ENCODE measurements at regions not wholly inside any gene's neighbourhood (a gene's known extent, or its start where the extent isn't known, plus 50 kb on each side); places are given as distances from the start of the nearest gene placed in this dataset.
A peak's percentile ranks its signal among the peaks of the same experiment; 100 is the strongest.

DNA sequence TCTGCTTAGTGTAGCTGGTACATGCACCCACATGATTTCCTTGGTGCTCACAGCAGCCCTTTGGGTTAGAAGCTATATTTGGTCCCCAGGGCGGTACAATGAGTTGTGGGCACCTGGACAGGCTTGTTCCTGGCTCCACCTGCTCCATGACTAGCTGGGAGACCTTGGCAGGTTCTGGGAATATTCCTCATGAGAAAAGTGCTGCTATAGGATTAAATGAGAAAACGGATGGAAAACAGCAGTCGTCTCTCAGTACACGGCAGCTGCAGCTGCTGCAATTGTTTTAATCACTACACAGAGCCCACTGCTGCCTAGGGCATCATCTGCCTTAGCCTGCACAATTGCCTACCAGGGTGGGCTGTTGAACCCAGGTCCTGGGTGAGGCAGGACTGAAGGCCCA, 424.5 kb upstream of the B3GAT1 start:
- Mint-ChIP-seq H3K27me3 (peaks cover 13% of the 10 kb centered on the region), H3K4me1 (no peaks in the 10 kb centered on the region), H3K27ac (no peak overlapping the region), H3K4me3 (no peak overlapping the region), H3K9me3 (peaks cover 4 to 7% of the 10 kb centered on the region in 2 donors)
- DNase-seq (no peak), ATAC-seq (no peak)

- no peak for ATAC-seq
- DNase-seq = no peak
- H3K4me3 Mint-ChIP-seq = no peak overlapping the region
- H3K9me3 Mint-ChIP-seq = peaks cover 7 to 10% of the 10 kb centered on the region in 2 donors
- peaks cover 11% of the 10 kb centered on the region for H3K27me3 Mint-ChIP-seq
- no peaks in the 10 kb centered on the region for H3K4me1 Mint-ChIP-seq
- H3K27ac Mint-ChIP-seq = no peak overlapping the region
Observed at GRCh38 chr11:134835561-134835960, 423.5 kb upstream of the B3GAT1 start.

- no peak overlapping the region for H3K4me3 Mint-ChIP-seq
- ATAC-seq (no peak), DNase-seq (no peak)
- H3K27ac Mint-ChIP-seq = no peak overlapping the region
- H3K9me3 Mint-ChIP-seq = peaks cover 13 to 15% of the 10 kb centered on the region in 2 donors
- H3K4me1 Mint-ChIP-seq = no peaks in the 10 kb centered on the region
- peaks cover 14% of the 10 kb centered on the region for H3K27me3 Mint-ChIP-seq
Observed at GRCh38 chr11:134830312-134830711, 418.3 kb upstream of the B3GAT1 start.

DNA sequence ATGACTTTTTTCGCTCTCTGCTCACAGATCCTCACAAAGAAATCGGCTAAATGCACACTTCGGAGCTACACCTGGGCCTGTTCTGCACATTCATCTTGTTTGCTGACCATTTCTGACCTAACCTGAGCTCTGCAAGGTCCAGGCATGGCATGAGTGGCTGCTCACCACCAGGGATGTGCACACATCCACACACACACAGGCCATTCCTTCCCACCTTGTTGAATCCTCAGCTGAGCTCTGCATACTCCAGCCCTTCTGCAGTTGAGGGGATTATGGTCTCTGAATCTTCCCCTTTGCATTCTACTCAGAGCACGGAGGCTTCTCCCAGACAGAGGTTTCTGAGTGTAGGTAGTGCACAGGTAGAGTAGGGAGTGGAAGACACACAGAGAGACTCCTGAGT, 411.9 kb upstream of the B3GAT1 start:
- ATAC-seq (peak; percentile 26), DNase-seq (no peak)
- no peaks in the 10 kb centered on the region for H3K4me1 Mint-ChIP-seq
- no peak overlapping the region for H3K4me3 Mint-ChIP-seq
- H3K27ac Mint-ChIP-seq = no peak overlapping the region
- H3K9me3 Mint-ChIP-seq = no peaks in the 10 kb centered on the region
- peaks cover 44% of the 10 kb centered on the region for H3K27me3 Mint-ChIP-seq

DNA sequence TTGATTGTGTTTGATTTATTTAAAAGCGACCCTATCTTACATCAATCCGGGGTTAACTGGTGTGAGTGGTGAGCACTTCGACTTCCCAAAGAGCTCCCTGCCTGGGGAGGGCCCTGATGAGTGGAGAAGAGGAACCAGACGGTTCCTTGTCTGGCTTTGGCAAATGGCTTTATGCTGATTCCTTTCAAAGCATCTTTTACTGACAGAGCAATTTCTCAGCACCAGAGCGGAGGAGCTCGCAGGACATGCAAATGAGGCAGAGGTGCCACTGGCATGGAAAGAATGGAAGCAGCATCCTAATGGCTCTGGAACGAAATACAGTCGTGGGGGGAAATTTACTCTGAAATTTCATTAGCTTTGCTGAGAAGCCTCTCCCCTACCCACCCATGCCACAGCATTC, 410.9 kb upstream of the B3GAT1 start:
- peaks cover 54% of the 10 kb centered on the region for H3K27me3 Mint-ChIP-seq
- H3K9me3 Mint-ChIP-seq = no peaks in the 10 kb centered on the region
- no peak overlapping the region for H3K4me3 Mint-ChIP-seq
- no peaks in the 10 kb centered on the region for H3K4me1 Mint-ChIP-seq
- DNase-seq (no peak), ATAC-seq (no peak)
- no peak overlapping the region for H3K27ac Mint-ChIP-seq

GRCh38 chr11:134821422-134821821, 409.4 kb upstream of the B3GAT1 start:
- ATAC-seq = no peak
- Mint-ChIP-seq H3K27me3 (peaks cover 61% of the 10 kb centered on the region), H3K9me3 (no peaks in the 10 kb centered on the region), H3K4me3 (no peak overlapping the region), H3K4me1 (no peaks in the 10 kb centered on the region), H3K27ac (no peak overlapping the region)
- DNase-seq = no peak

- peaks cover 59% of the 10 kb centered on the region for H3K27me3 Mint-ChIP-seq
- H3K4me3 Mint-ChIP-seq = no peak overlapping the region
- H3K9me3 Mint-ChIP-seq = no peaks in the 10 kb centered on the region
- H3K27ac Mint-ChIP-seq = no peak overlapping the region
- H3K4me1 Mint-ChIP-seq = no peaks in the 10 kb centered on the region
- DNase-seq (no peak), ATAC-seq (no peak)
Observed at GRCh38 chr11:134819041-134819440, 407.0 kb upstream of the B3GAT1 start.

DNA sequence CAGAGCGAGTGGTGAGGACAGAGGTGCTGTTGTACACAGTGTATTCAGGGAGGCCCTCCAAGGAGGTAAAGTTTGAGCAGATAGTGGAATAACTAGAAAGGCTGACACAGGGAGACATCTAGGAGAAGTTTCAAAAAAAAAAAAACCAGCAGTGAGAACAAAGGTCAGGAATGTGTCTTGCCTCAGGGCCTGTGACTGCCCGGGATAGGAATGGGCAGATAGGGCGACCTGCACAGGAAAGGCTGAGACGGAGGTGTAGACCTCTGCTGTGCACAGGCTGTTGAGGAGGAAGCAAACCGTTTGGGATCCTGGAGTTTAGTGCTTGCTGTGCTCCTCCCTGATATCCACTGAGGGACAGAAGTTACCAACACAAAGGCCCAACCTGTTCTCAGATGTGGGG, 406.5 kb upstream of the B3GAT1 start:
- Mint-ChIP-seq H3K27me3 (peaks cover 59% of the 10 kb centered on the region), H3K9me3 (no peaks in the 10 kb centered on the region), H3K4me3 (no peak overlapping the region), H3K4me1 (no peaks in the 10 kb centered on the region), H3K27ac (no peak overlapping the region)
- ATAC-seq (no peak), DNase-seq (no peak)

DNA sequence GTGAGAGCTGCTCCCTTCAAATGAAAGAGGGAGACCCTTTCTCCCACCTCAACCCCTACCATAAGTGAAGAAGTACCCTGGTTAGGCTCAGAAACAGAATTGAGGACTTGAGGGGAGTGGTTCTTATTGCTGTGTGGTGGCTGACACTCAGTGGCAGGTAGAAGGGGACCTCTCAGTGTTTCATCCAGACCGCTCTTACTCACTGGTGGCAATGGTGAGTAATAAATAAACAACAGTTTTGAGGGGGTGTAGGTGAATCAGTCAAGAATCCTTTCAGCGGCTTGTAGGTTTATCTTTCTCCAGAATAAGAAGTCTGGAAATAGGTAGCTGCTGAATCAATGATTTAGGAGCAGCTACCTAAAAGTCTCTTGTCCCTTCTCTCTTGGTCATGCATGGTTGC, 403.4 kb upstream of the B3GAT1 start:
- no peak overlapping the region for H3K27ac Mint-ChIP-seq
- no peaks in the 10 kb centered on the region for H3K9me3 Mint-ChIP-seq
- ATAC-seq (no peak), DNase-seq (no peak)
- peaks cover 41% of the 10 kb centered on the region for H3K27me3 Mint-ChIP-seq
- no peak overlapping the region for H3K4me3 Mint-ChIP-seq
- H3K4me1 Mint-ChIP-seq = no peaks in the 10 kb centered on the region

GRCh38 chr11:134807997-134808396, 396.0 kb upstream of the B3GAT1 start:
- Mint-ChIP-seq H3K4me3 (no peak overlapping the region), H3K4me1 (no peaks in the 10 kb centered on the region), H3K9me3 (no peaks in the 10 kb centered on the region), H3K27me3 (peaks cover 22% of the 10 kb centered on the region), H3K27ac (no peak overlapping the region)
- DNase-seq = no peak
- ATAC-seq = no peak

- H3K9me3 Mint-ChIP-seq = no peaks in the 10 kb centered on the region
- DNase-seq (no peak), ATAC-seq (no peak)
- no peaks in the 10 kb centered on the region for H3K4me1 Mint-ChIP-seq
- H3K4me3 Mint-ChIP-seq = no peak overlapping the region
- no peak overlapping the region for H3K27ac Mint-ChIP-seq
- H3K27me3 Mint-ChIP-seq = peaks cover 54% of the 10 kb centered on the region
Observed at GRCh38 chr11:134802598-134802997, 390.6 kb upstream of the B3GAT1 start.

DNA sequence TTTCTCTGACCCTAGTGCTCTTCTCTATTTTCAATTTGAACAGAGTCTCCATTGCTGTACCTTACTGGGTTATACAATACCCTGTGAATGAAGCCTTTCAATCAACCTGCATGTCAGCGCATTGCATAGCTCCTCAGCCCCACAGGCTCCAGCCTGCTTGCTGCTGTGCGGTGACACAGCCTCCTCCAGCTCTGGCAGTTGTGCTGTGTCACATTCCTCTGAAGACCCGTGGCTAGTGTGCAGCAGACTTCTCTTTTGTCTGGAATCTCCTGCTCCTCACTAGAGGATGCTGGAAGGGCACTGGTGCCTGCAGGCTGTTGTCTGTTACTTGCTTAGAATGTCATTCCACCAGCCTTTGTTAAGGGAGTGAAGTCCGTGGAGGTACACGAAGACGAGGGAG, 390.1 kb upstream of the B3GAT1 start:
- Mint-ChIP-seq H3K27me3 (peaks cover 53% of the 10 kb centered on the region), H3K9me3 (no peaks in the 10 kb centered on the region), H3K27ac (no peak overlapping the region), H3K4me1 (no peaks in the 10 kb centered on the region), H3K4me3 (no peak overlapping the region)
- ATAC-seq = no peak
- DNase-seq = no peak

DNA sequence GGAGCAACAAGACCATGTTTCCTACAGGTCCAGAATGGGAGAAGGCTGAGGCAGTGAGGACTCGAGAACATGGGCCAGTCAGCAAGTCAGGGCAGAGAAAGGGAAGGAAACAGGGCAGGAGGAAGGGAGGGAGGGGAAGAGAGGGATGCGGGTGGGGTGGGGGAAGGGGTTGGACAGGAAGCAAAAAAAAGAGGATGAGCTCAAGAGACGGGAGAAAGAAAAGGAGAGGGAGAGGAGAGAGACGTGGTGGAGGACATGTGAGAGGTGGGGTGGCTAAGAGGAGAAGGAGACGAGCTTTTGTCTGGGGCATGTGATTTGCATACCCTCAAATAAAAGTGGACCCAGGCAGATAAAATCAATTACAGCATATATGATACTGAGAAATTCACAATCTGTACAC, 389.5 kb upstream of the B3GAT1 start:
- Mint-ChIP-seq H3K4me3 (no peak overlapping the region), H3K9me3 (no peaks in the 10 kb centered on the region), H3K4me1 (no peaks in the 10 kb centered on the region), H3K27me3 (peaks cover 48% of the 10 kb centered on the region), H3K27ac (peak overlapping the region in 1 of 2 donors; percentile 78)
- no peak for DNase-seq
- no peak for ATAC-seq

DNA sequence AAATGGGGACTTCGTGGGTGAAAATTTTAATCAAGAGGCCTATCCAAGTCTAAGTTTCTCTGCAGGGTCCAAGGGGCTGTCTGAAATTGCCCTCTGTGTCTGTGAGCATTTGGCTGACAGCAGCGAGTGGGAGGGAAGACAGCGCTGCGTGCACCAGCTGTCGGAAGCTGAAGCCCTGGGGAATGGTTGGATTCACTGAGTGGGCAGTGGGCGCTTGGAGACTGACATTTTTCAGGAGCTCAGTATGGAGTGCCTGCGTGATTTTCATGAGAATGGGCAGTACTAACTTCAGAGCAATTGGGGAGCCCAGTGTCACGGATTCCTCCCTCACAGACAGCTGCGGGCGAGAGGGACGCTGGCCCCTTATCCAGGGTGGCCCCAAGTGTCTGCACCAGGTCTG, 388.8 kb upstream of the B3GAT1 start:
- peaks cover 40% of the 10 kb centered on the region for H3K27me3 Mint-ChIP-seq

GRCh38 chr11:134800130-134800529, 388.1 kb upstream of the B3GAT1 start:
- Mint-ChIP-seq H3K27ac (no peak overlapping the region), H3K4me3 (no peak overlapping the region), H3K27me3 (peaks cover 37% of the 10 kb centered on the region), H3K9me3 (no peaks in the 10 kb centered on the region), H3K4me1 (no peaks in the 10 kb centered on the region)
- no peak for ATAC-seq
- no peak for DNase-seq

More for the DNA sequence above, 388.8 kb upstream of the B3GAT1 start:
- Mint-ChIP-seq H3K4me3 (no peak overlapping the region), H3K4me1 (no peaks in the 10 kb centered on the region), H3K9me3 (no peaks in the 10 kb centered on the region), H3K27ac (no peak overlapping the region)
- DNase-seq = no peak
- no peak for ATAC-seq

- Mint-ChIP-seq H3K27ac (peak overlapping the region in 1 of 2 donors; percentile 70), H3K9me3 (no peaks in the 10 kb centered on the region), H3K4me1 (no peaks in the 10 kb centered on the region), H3K4me3 (no peak overlapping the region), H3K27me3 (peaks cover 32% of the 10 kb centered on the region)
- DNase-seq (no peak), ATAC-seq (no peak)
Observed at GRCh38 chr11:134799386-134799785, 387.3 kb upstream of the B3GAT1 start.

DNA sequence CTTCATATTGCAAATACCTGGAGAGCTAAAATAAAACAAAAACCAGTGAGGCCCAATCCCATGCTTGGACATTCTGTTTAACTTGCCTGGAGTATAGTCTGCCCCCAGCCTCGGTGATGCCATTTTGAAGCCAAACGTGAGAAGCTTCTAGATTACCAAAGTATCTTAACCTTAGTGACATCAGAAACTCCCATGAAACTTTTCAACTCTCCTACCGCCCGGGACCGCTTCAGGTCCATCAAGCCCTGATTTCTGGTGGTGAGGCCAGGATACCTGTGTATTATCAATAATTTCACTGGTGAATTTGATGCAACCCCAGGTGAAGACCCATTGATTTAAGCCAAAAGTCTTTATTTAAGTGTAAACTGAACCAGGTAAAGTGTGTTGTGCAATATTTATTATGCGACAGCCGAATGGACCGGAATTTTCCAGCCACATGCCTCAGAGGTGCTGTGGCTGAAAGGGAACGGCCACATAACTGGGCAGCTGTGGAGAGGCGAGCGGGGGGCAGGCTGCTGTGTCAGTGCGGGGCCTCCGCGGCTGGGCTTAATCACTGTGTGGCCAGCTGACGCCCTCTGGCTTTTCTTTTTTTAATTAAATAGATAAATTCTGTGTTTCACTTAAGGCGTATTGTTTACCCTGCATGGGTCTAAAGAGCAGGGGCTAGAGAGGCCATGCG, 385.5 kb upstream of the B3GAT1 start:
- no peak overlapping the region for H3K27ac Mint-ChIP-seq
- H3K4me3 Mint-ChIP-seq = no peak overlapping the region
- no peak for ATAC-seq
- H3K27me3 Mint-ChIP-seq = peaks cover 32% of the 10 kb centered on the region
- H3K4me1 Mint-ChIP-seq = no peaks in the 10 kb centered on the region
- DNase-seq = no peak
- no peaks in the 10 kb centered on the region for H3K9me3 Mint-ChIP-seq
